NCI-H146 (cell line): ENCODE measurements at regions not wholly inside any gene's neighbourhood (a gene's known extent, or its start where the extent isn't known, plus 50 kb on each side); places are given as distances from the start of the nearest gene placed in this dataset.

Experiments used
- DNase-seq: peaks from one replicate; lab custom pipeline; 2025; lab: John Stamatoyannopoulos, UW

- no peak for DNase-seq
Observed at GRCh38 chr6:56407883-56408410, 160.6 kb upstream of the COL21A1 start.

- no peak for DNase-seq
Observed at GRCh38 chr6:56406276-56407269, 159.2 kb upstream of the COL21A1 start.

- no peak for DNase-seq
Observed at GRCh38 chr6:56404599-56404998, 157.2 kb upstream of the COL21A1 start.

GRCh38 chr6:56403745-56404144, 156.4 kb upstream of the COL21A1 start:
- DNase-seq = no peak

GRCh38 chr6:56401477-56402070, 154.2 kb upstream of the COL21A1 start:
- no peak for DNase-seq

GRCh38 chr6:56400273-56400672, 152.9 kb upstream of the COL21A1 start:
- DNase-seq = peak; percentile 33

- peak; percentile 91 for DNase-seq
Observed at GRCh38 chr6:56399672-56400263, 152.4 kb upstream of the COL21A1 start.

- DNase-seq = peak; percentile 74
Observed at GRCh38 chr6:56399250-56399671, 151.9 kb upstream of the COL21A1 start.

- no peak for DNase-seq
Observed at GRCh38 chr6:56396435-56396834, 149.1 kb upstream of the COL21A1 start.

GRCh38 chr6:56393615-56394612, 146.5 kb upstream of the COL21A1 start:
- DNase-seq = no peak

GRCh38 chr6:56388415-56388755, 141.0 kb upstream of the COL21A1 start:
- no peak for DNase-seq

- no peak for DNase-seq
Observed at GRCh38 chr6:56387621-56388414, 140.4 kb upstream of the COL21A1 start.

GRCh38 chr6:56386717-56387116, 139.3 kb upstream of the COL21A1 start:
- DNase-seq = no peak

- DNase-seq = no peak
Observed at GRCh38 chr6:56385981-56386593, 138.7 kb upstream of the COL21A1 start.

- DNase-seq = no peak
Observed at GRCh38 chr6:56383160-56383559, 135.8 kb upstream of the COL21A1 start.

GRCh38 chr6:56382416-56382940, 135.1 kb upstream of the COL21A1 start:
- no peak for DNase-seq

GRCh38 chr6:56381801-56382251, 134.4 kb upstream of the COL21A1 start:
- DNase-seq = peak; percentile 63

GRCh38 chr6:56380476-56380875, 133.1 kb upstream of the COL21A1 start:
- DNase-seq = no peak

GRCh38 chr6:56378966-56379585, 131.7 kb upstream of the COL21A1 start:
- no peak for DNase-seq
